Nephron (organoid): ENCODE measurements at regions not wholly inside any gene's neighbourhood (a gene's known extent, or its start where the extent isn't known, plus 50 kb on each side); places are given as distances from the start of the nearest gene placed in this dataset.

Experiments used
- H3K27ac Mint-ChIP-seq, 3 experiments: 2 replicates each; pipeline ENCODE4 v1.8.0; 2020; ENCODE audit warnings: mixed read lengths in 3 of 3, mild to moderate bottlenecking in 2 of 3, moderate library complexity in 1 of 3
- H3K27me3 Mint-ChIP-seq: 2 replicates; pipeline ENCODE4 v1.8.0; 2021; ENCODE audit warnings: low read depth, mild to moderate bottlenecking, moderate library complexity, mixed read lengths
- H3K36me3 Mint-ChIP-seq: 2 replicates; pipeline ENCODE4 v1.8.0; 2020; ENCODE audit warnings: low read depth, mixed read lengths
- H3K4me1 Mint-ChIP-seq: 2 replicates; pipeline ENCODE4 v1.8.0; 2020; ENCODE audit warnings: mixed read lengths
- H3K4me3 Mint-ChIP-seq, 3 experiments: 2 replicates each; pipeline ENCODE4 v1.8.0; 2020; ENCODE audit warnings: mild to moderate bottlenecking in 3 of 3, mixed read lengths in 3 of 3, moderate library complexity in 2 of 3
- H3K9me3 Mint-ChIP-seq: 2 replicates; pipeline ENCODE4 v1.8.0; 2020; ENCODE audit warnings: mixed read lengths
- TF ChIP-seq, protein P1 (sequence below), 3 experiments: fragments of 200-600 bp; sonication (generic); IDR thresholded peaks; one replicate each; pipeline ENCODE4 v1.5.0; 2021; ENCODE audit warnings: antibody characterized with exemption in 3 of 3; ENCODE audit not compliant: unreplicated experiment in 3 of 3

DNA sequence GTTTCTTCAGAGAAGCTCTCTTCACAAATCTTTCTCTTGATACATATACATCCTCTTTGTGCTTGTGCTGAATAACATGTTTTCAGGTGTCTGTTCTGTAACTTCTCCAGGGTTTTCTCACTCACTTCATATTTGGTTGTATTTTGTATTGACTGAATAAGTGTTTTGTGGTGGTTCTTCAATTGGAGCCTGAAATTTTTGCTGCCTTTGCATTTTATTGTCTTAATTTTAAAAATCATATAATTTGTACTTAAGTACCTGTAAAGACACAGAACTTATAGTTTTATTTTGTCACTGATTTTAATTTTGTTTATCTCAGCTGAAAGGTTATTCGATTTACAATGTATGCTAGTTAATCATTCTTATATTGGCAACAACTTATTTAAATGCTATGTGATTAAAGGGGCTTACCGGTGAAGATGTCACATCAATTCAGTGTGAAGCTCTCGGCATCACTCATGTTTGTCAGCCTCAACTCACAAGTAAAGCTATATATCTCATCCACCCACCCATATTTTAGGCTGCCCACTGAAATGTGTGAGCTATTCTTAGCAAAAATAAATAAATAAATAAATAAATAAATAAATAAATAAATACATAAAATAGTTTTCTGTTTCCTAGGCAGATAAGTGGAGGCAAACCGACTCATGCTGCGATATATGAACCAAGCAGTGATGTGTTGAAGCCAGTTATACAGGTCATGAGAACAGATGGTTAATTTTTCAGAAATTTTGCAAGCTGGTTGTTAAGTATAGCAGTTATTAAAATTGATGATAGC lies 76.4 kb upstream of the FSTL5 start:
- H3K27me3 Mint-ChIP-seq, result no peaks in the 10 kb centered on the region
- TF ChIP-seq, protein P1, sequence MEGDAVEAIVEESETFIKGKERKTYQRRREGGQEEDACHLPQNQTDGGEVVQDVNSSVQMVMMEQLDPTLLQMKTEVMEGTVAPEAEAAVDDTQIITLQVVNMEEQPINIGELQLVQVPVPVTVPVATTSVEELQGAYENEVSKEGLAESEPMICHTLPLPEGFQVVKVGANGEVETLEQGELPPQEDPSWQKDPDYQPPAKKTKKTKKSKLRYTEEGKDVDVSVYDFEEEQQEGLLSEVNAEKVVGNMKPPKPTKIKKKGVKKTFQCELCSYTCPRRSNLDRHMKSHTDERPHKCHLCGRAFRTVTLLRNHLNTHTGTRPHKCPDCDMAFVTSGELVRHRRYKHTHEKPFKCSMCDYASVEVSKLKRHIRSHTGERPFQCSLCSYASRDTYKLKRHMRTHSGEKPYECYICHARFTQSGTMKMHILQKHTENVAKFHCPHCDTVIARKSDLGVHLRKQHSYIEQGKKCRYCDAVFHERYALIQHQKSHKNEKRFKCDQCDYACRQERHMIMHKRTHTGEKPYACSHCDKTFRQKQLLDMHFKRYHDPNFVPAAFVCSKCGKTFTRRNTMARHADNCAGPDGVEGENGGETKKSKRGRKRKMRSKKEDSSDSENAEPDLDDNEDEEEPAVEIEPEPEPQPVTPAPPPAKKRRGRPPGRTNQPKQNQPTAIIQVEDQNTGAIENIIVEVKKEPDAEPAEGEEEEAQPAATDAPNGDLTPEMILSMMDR (IDR thresholded peaks at IDR 0.05; ENCODE audit: unreplicated experiment in 3 of 3), result no peak
- H3K9me3 Mint-ChIP-seq, result no peaks in the 10 kb centered on the region
- H3K27ac Mint-ChIP-seq, result no peak overlapping the region
- no peak overlapping the region for H3K4me3 Mint-ChIP-seq
- H3K36me3 Mint-ChIP-seq, result no peaks in the 10 kb centered on the region
- no peaks in the 10 kb centered on the region for H3K4me1 Mint-ChIP-seq

DNA sequence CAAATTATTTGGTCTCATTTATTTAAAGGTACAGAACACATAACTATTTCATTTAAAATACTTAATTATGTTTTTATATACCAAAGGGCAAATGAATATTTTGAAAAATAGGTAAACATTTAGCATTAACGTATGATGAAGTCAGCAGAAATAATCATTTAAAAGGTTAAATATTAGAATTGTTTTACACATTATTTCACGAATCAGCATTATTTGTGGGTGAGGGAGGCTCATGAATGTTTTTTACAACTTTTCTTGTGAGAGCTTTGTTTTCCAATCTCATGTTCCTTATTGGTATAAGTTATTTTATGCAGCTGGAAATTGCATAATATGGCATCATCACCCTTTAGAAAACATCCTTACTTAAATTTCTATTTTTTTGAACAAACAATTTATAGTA lies 73.9 kb upstream of the FSTL5 start:
- Mint-ChIP-seq H3K4me3 (no peak overlapping the region), H3K4me1 (no peaks in the 10 kb centered on the region), H3K27ac (no peak overlapping the region), H3K27me3 (no peaks in the 10 kb centered on the region), H3K9me3 (peaks cover 6% of the 10 kb centered on the region), H3K36me3 (no peaks in the 10 kb centered on the region)
- TF ChIP-seq, protein P1 (IDR thresholded peaks at IDR 0.05; ENCODE audit: unreplicated experiment in 3 of 3), result no peak

DNA sequence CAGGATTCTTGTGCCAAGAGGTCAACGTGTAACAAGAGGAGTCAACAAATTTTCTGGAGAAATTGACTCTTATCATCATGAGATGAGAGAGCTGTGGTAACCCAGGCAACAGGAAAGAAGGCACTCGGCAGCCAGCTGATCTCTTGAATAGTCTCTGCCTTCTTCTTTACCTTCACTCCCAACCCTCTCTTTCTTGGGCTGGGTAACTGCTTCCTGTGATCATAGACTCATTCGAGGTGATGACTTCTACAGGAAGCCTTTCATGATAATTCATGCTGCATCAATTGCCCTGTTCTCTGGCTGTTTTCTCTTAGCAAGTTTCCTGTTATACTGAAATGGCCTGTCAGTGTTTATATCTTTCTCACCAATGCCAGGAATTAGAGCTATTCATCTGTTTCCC lies 70.8 kb upstream of the FSTL5 start:
- H3K4me3 Mint-ChIP-seq, result no peak overlapping the region
- no peaks in the 10 kb centered on the region for H3K27me3 Mint-ChIP-seq
- TF ChIP-seq, protein P1 (IDR thresholded peaks at IDR 0.05; ENCODE audit: unreplicated experiment in 3 of 3), result no peak
- no peak overlapping the region for H3K27ac Mint-ChIP-seq
- H3K4me1 Mint-ChIP-seq, result no peaks in the 10 kb centered on the region
- no peaks in the 10 kb centered on the region for H3K36me3 Mint-ChIP-seq
- H3K9me3 Mint-ChIP-seq, result peaks cover 7% of the 10 kb centered on the region

DNA sequence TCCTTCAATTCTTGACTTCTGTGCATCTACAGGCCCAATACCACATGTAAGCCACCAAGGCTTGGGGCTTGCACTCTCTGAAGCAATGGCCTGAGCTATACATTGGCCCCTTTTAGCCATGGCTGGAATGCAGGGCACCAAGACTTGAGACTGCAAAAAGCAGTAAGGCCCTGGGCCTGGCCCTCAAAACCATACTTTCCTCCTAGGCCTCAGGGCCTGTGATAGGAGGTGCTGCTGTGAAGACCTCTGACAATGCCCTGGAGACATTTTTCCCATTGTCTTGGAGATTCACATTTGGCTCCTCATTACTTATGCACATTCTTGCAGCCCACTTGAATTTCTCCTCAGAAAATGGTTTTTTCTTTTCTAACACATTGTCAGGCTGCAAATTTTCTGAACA lies 68.5 kb upstream of the FSTL5 start:
- Mint-ChIP-seq H3K4me1 (no peaks in the 10 kb centered on the region), H3K27ac (no peak overlapping the region), H3K27me3 (no peaks in the 10 kb centered on the region), H3K36me3 (no peaks in the 10 kb centered on the region), H3K9me3 (peaks cover 7% of the 10 kb centered on the region), H3K4me3 (no peak overlapping the region)
- TF ChIP-seq, protein P1 (IDR thresholded peaks at IDR 0.05; ENCODE audit: unreplicated experiment in 3 of 3), result no peak

DNA sequence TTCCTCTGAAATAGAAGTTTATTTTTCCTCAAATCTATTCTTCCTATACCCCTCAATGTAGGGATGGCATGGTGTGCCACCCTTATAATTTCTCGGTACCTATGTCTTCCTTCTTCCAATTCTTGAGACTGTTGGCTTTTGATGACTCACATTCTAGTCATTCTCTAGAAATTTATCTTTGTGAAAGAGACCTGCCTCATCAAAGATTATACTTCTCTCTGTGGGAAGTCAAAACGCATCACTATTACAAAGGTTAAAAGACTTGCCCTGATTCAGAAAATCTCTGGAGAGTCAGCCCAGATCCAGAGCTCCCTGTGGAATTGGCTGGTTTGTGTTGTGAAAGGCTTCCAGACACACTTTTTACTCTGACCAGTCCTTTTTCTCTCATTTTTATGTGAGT lies 65.9 kb upstream of the FSTL5 start:
- no peaks in the 10 kb centered on the region for H3K27me3 Mint-ChIP-seq
- no peaks in the 10 kb centered on the region for H3K36me3 Mint-ChIP-seq
- TF ChIP-seq, protein P1 (IDR thresholded peaks at IDR 0.05; ENCODE audit: unreplicated experiment in 3 of 3), result no peak
- H3K9me3 Mint-ChIP-seq, result peaks cover 7% of the 10 kb centered on the region
- H3K4me1 Mint-ChIP-seq, result peaks cover under 1% of the 10 kb centered on the region
- H3K27ac Mint-ChIP-seq, result no peak overlapping the region
- no peak overlapping the region for H3K4me3 Mint-ChIP-seq

DNA sequence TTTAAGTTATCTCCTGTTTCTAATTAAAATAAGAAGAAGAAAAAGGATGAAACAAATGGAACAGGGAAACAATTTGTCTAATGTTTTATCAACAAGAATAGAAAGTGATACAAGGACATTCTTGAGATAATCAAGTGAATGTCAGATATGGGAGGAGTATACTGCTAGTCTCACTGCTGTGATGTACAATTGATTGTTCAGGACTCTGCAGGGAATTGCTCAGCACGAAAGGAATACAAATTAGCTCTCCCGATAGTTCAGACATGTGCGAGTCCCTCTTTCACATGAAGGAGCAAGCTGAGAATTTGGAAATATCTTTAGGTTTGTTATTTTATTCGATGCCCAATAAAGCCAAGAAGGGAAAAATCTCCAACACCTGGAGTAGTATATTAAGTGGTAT lies 57.3 kb upstream of the FSTL5 start:
- Mint-ChIP-seq H3K9me3 (no peaks in the 10 kb centered on the region), H3K27me3 (no peaks in the 10 kb centered on the region), H3K4me3 (no peak overlapping the region), H3K4me1 (peaks cover 4% of the 10 kb centered on the region), H3K27ac (no peak overlapping the region), H3K36me3 (no peaks in the 10 kb centered on the region)
- TF ChIP-seq, protein P1 (IDR thresholded peaks at IDR 0.05; ENCODE audit: unreplicated experiment in 3 of 3), result no peak
